ENCODE measurements at regions not wholly inside any gene's neighbourhood (a gene's known extent, or its start where the extent isn't known, plus 50 kb on each side); places are given as distances from the start of the nearest gene placed in this dataset.

DNA sequence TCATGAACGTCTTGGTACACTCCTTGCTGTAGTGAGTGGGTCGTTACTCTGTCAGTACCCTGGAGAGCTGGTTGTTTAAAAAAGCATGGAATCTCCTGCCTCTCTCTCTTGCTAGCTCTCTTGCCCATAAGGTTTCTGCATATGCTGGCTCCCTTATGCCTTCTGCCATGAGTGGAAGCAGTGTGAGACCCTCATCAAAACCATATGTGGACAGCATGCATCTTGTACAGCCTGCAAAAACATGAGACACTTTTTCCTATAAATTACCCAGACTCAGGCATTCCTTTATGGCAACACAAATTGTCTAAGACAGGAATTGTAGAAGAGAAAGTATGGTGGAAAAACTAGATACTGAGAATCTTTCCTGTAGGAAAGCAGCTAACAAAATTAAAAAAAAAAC is 516.3 kb downstream of the SLITRK6 start:
- TF ChIP-seq, protein P1, sequence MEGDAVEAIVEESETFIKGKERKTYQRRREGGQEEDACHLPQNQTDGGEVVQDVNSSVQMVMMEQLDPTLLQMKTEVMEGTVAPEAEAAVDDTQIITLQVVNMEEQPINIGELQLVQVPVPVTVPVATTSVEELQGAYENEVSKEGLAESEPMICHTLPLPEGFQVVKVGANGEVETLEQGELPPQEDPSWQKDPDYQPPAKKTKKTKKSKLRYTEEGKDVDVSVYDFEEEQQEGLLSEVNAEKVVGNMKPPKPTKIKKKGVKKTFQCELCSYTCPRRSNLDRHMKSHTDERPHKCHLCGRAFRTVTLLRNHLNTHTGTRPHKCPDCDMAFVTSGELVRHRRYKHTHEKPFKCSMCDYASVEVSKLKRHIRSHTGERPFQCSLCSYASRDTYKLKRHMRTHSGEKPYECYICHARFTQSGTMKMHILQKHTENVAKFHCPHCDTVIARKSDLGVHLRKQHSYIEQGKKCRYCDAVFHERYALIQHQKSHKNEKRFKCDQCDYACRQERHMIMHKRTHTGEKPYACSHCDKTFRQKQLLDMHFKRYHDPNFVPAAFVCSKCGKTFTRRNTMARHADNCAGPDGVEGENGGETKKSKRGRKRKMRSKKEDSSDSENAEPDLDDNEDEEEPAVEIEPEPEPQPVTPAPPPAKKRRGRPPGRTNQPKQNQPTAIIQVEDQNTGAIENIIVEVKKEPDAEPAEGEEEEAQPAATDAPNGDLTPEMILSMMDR (conservative IDR thresholded peaks at IDR 0.05; ENCODE audit: low read depth, low read length) = no peak
- no peak for TF ChIP-seq EZH2 (IDR thresholded peaks at IDR 0.05; ENCODE audit: borderline replicate concordance, low read depth, low read length, poor library complexity, severe bottlenecking)
